ENCODE measurements at regions not wholly inside any gene's neighbourhood (a gene's known extent, or its start where the extent isn't known, plus 50 kb on each side); places are given as distances from the start of the nearest gene placed in this dataset.

- TF ChIP-seq CTCF (IDR thresholded peaks at IDR 0.05), result no peak
- TF ChIP-seq POLR2A (IDR thresholded peaks at IDR 0.05), result no peak
- no peak for TF ChIP-seq POLR2AphosphoS5 (IDR thresholded peaks at IDR 0.05; ENCODE audit: insufficient read depth in 1 of 2, low read depth in 1 of 2)
These were observed 94.6 kb upstream of the LGALSL start for GRCh38 chr2:64359171-64359891.
